GM23338 (cell line): ENCODE measurements at regions not wholly inside any gene's neighbourhood (a gene's known extent, or its start where the extent isn't known, plus 50 kb on each side); places are given as distances from the start of the nearest gene placed in this dataset.

Experiments
- ATAC-seq: fragments of 200-7000 bp; cut with Tn5 transposase; 3 replicates; pipeline ENCODE4 v1.9.1; 2020
- DNase-seq: peaks from one replicate; pipeline ENCODE4 v3.0.0-alpha.2; 2015; ENCODE audit warnings: low spot score
- H2AFZ ChIP-seq: fragments of 200-600 bp; sonication (generic); 2 replicates; pipeline ENCODE4 v1.8.0; 2016; ENCODE audit warnings: antibody characterized with exemption, mild to moderate bottlenecking, moderate library complexity
- H3F3A ChIP-seq: fragments of 200-600 bp; sonication (generic); replicated peaks from 2 replicates; pipeline ENCODE4 v1.8.0; 2017; ENCODE audit warnings: antibody characterized with exemption, mixed run types, low read depth
- H3K27ac ChIP-seq: fragments of 200-600 bp; sonication (generic); 2 replicates; pipeline ENCODE4 v1.6.1; 2016; ENCODE audit warnings: low read depth
- H3K27me3 ChIP-seq: fragments of 200-600 bp; sonication (generic); 2 replicates; pipeline ENCODE4 v1.8.0; 2016; ENCODE audit warnings: mild to moderate bottlenecking, mixed run types, moderate library complexity; ENCODE audit not compliant: insufficient read depth
- H3K36me3 ChIP-seq: fragments of 200-600 bp; sonication (generic); 2 replicates; pipeline ENCODE4 v1.8.0; 2016; ENCODE audit warnings: mild to moderate bottlenecking; ENCODE audit not compliant: insufficient read depth
- H3K4me1 ChIP-seq: fragments of 200-600 bp; sonication (generic); 2 replicates; pipeline ENCODE4 v1.8.0; 2016; ENCODE audit warnings: mild to moderate bottlenecking, moderate library complexity; ENCODE audit not compliant: insufficient read depth
- H3K4me2 ChIP-seq: fragments of 200-600 bp; sonication (generic); 2 replicates; pipeline ENCODE4 v1.7.1; 2017; ENCODE audit warnings: mixed run types
- H3K4me3 ChIP-seq: fragments of 200-600 bp; sonication (generic); 2 replicates; pipeline ENCODE4 v1.6.1; 2016; ENCODE audit warnings: mixed run types
- H3K79me2 ChIP-seq: fragments of 200-600 bp; sonication (generic); replicated peaks from 2 replicates; pipeline ENCODE4 v1.8.0; 2017; ENCODE audit warnings: mild to moderate bottlenecking; ENCODE audit not compliant: insufficient read depth
- H3K9me2 ChIP-seq: fragments of 200-600 bp; sonication (generic); 2 replicates; pipeline ENCODE4 v1.8.0; 2017; ENCODE audit not compliant: insufficient read depth
- H4K20me1 ChIP-seq: fragments of 200-600 bp; sonication (generic); replicated peaks from 2 replicates; pipeline ENCODE4 v1.8.0; 2017; ENCODE audit warnings: mild to moderate bottlenecking; ENCODE audit not compliant: insufficient read depth
- H3K27ac Mint-ChIP-seq: 2 replicates; pipeline ENCODE4 v1.8.0; 2020; ENCODE audit warnings: inconsistent platforms, mild to moderate bottlenecking, moderate library complexity, mixed read lengths
- H3K27me3 Mint-ChIP-seq: 3 replicates; pipeline ENCODE4 v1.8.0; 2022; ENCODE audit warnings: low read depth, mild to moderate bottlenecking, moderate library complexity, mixed read lengths, inconsistent platforms; ENCODE audit not compliant: insufficient read depth, poor library complexity
- H3K36me3 Mint-ChIP-seq: 3 replicates; pipeline ENCODE4 v1.8.0; 2021; ENCODE audit warnings: low read depth, mild to moderate bottlenecking, inconsistent platforms, moderate library complexity, mixed read lengths
- H3K4me1 Mint-ChIP-seq: 3 replicates; pipeline ENCODE4 v1.8.0; 2020; ENCODE audit warnings: mild to moderate bottlenecking, inconsistent platforms, mixed read lengths
- H3K4me3 Mint-ChIP-seq: 3 replicates; pipeline ENCODE4 v1.8.0; 2021; ENCODE audit warnings: moderate library complexity, mild to moderate bottlenecking, inconsistent platforms, mixed read lengths
- H3K9me3 Mint-ChIP-seq: 3 replicates; pipeline ENCODE4 v1.8.0; 2020; ENCODE audit warnings: moderate library complexity, mild to moderate bottlenecking, inconsistent platforms, mixed read lengths
- CREB1 ChIP-seq: fragments of 250-450 bp; sonication (Bioruptor Pico); IDR thresholded peaks from 2 replicates; pipeline ENCODE4 v1.5.0; 2020; ENCODE audit warnings: low read depth, mild to moderate bottlenecking, moderate library complexity
- CTCF ChIP-seq, 2 experiments: fragments of 200-600 bp in 1 of 2; sonication (generic) in 1 of 2; conservative IDR thresholded peaks; 2 replicates each; pipeline versions ENCODE4 v1.5.1 to v1.6.1; 2016 to 2017; ENCODE audit warnings: antibody characterized with exemption in 2 of 2, low read depth in 2 of 2, mild to moderate bottlenecking in 2 of 2, moderate library complexity in 1 of 2
- EZH2 ChIP-seq: fragments of 200-600 bp; sonication (generic); IDR thresholded peaks from one replicate; pipeline ENCODE4 v1.8.0; 2017; ENCODE audit warnings: antibody characterized with exemption, mild to moderate bottlenecking, low read depth; ENCODE audit not compliant: unreplicated experiment
- EZH2phosphoT487 ChIP-seq: fragments of 200-600 bp; sonication (generic); IDR thresholded peaks from one replicate; pipeline ENCODE4 v1.8.1; 2018; ENCODE audit warnings: antibody characterized with exemption; ENCODE audit not compliant: unreplicated experiment
- JUNB ChIP-seq: IDR thresholded peaks from one replicate; pipeline ENCODE4 v1.6.1; 2016; ENCODE audit warnings: antibody characterized with exemption; ENCODE audit not compliant: unreplicated experiment
- NANOG ChIP-seq: IDR thresholded peaks from 2 replicates; pipeline ENCODE4 v1.6.1; 2016; ENCODE audit warnings: antibody characterized with exemption, borderline replicate concordance
- POLR2AphosphoS5 ChIP-seq: IDR thresholded peaks from 2 replicates; pipeline ENCODE4 v1.6.1; 2016; ENCODE audit warnings: antibody characterized with exemption, low read depth
- REST ChIP-seq: IDR thresholded peaks from one replicate; pipeline ENCODE4 v1.6.1; 2018; ENCODE audit warnings: antibody characterized with exemption; ENCODE audit not compliant: unreplicated experiment
- STAT1 ChIP-seq: IDR thresholded peaks from one replicate; pipeline ENCODE4 v1.6.1; 2016; ENCODE audit warnings: antibody characterized with exemption; ENCODE audit not compliant: unreplicated experiment
- ZNF114 ChIP-seq: fragments of 250-450 bp; sonication (Bioruptor Pico); IDR thresholded peaks from 2 replicates; pipeline ENCODE4 v1.5.0; 2020; ENCODE audit warnings: mild to moderate bottlenecking, moderate library complexity
- ZNF331 ChIP-seq: fragments of 250-450 bp; sonication (Bioruptor Pico); IDR thresholded peaks from 2 replicates; pipeline ENCODE4 v1.5.0; 2020; ENCODE audit warnings: low read depth, mild to moderate bottlenecking, moderate library complexity
- TF ChIP-seq, protein P1 (sequence below): fragments of 250-450 bp; sonication (Bioruptor Pico); IDR thresholded peaks from 2 replicates; pipeline ENCODE4 v1.5.0; 2020; ENCODE audit warnings: mild to moderate bottlenecking, moderate library complexity
- TF ChIP-seq, protein P2 (sequence below): IDR thresholded peaks from 2 replicates; pipeline ENCODE4 v1.6.1; 2016; ENCODE audit warnings: antibody characterized with exemption

DNA sequence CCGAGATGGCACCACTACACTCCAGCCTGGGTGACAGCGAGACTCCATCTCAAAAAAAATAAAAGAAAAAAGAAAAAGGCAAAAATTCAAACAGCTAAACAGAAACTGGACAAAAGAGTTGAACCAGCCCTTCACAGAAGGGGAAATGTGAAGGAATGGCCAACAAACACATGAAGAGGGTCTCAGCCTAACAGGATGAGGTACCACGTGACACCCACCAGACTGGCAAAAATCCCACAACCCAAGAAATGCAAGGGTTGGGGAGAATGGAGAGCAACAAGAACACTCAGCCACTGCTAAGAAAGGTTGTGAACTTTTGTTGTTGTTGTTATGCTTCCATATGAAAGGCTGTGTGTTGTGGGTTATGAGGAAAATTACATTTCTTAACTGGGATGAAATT lies 357.7 kb downstream of the PREX1 start (continued):
- TF ChIP-seq, protein P1, sequence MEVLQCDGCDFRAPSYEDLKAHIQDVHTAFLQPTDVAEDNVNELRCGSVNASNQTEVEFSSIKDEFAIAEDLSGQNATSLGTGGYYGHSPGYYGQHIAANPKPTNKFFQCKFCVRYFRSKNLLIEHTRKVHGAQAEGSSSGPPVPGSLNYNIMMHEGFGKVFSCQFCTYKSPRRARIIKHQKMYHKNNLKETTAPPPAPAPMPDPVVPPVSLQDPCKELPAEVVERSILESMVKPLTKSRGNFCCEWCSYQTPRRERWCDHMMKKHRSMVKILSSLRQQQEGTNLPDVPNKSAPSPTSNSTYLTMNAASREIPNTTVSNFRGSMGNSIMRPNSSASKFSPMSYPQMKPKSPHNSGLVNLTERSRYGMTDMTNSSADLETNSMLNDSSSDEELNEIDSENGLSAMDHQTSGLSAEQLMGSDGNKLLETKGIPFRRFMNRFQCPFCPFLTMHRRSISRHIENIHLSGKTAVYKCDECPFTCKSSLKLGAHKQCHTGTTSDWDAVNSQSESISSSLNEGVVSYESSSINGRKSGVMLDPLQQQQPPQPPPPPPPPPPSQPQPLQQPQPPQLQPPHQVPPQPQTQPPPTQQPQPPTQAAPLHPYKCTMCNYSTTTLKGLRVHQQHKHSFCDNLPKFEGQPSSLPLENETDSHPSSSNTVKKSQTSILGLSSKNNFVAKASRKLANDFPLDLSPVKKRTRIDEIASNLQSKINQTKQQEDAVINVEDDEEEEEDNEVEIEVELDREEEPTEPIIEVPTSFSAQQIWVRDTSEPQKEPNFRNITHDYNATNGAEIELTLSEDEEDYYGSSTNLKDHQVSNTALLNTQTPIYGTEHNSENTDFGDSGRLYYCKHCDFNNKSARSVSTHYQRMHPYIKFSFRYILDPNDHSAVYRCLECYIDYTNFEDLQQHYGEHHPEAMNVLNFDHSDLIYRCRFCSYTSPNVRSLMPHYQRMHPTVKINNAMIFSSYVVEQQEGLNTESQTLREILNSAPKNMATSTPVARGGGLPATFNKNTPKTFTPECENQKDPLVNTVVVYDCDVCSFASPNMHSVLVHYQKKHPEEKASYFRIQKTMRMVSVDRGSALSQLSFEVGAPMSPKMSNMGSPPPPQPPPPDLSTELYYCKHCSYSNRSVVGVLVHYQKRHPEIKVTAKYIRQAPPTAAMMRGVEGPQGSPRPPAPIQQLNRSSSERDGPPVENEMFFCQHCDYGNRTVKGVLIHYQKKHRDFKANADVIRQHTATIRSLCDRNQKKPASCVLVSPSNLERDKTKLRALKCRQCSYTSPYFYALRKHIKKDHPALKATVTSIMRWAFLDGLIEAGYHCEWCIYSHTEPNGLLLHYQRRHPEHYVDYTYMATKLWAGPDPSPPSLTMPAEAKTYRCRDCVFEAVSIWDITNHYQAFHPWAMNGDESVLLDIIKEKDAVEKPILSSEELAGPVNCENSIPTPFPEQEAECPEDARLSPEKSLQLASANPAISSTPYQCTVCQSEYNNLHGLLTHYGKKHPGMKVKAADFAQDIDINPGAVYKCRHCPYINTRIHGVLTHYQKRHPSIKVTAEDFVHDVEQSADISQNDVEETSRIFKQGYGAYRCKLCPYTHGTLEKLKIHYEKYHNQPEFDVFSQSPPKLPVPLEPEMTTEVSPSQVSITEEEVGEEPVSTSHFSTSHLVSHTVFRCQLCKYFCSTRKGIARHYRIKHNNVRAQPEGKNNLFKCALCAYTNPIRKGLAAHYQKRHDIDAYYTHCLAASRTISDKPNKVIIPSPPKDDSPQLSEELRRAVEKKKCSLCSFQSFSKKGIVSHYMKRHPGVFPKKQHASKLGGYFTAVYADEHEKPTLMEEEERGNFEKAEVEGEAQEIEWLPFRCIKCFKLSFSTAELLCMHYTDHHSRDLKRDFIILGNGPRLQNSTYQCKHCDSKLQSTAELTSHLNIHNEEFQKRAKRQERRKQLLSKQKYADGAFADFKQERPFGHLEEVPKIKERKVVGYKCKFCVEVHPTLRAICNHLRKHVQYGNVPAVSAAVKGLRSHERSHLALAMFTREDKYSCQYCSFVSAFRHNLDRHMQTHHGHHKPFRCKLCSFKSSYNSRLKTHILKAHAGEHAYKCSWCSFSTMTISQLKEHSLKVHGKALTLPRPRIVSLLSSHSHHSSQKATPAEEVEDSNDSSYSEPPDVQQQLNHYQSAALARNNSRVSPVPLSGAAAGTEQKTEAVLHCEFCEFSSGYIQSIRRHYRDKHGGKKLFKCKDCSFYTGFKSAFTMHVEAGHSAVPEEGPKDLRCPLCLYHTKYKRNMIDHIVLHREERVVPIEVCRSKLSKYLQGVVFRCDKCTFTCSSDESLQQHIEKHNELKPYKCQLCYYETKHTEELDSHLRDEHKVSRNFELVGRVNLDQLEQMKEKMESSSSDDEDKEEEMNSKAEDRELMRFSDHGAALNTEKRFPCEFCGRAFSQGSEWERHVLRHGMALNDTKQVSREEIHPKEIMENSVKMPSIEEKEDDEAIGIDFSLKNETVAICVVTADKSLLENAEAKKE (CRISPR knock-in tag) = no peak
- TF ChIP-seq JUNB (no peak), NANOG (no peak), STAT1 (no peak), ZNF331 (CRISPR knock-in tag) (no peak), EZH2 (no peak)

GRCh38 chr20:48469026-48469425 lies 358.8 kb downstream of the PREX1 start:
- H3K27me3 ChIP-seq = no peaks in the 10 kb centered on the region
- H3K4me3 ChIP-seq = no peak overlapping the region
- H3K36me3 Mint-ChIP-seq = peaks cover 4% of the 10 kb centered on the region; the same call in 2 of the 3 replicates
- H4K20me1 ChIP-seq = no peaks in the 10 kb centered on the region
- no peak overlapping the region for H3K4me3 Mint-ChIP-seq
- peaks cover 8% of the 10 kb centered on the region for H3K9me3 Mint-ChIP-seq
- peaks cover 8% of the 10 kb centered on the region for H3K27me3 Mint-ChIP-seq
- no peaks in the 10 kb centered on the region for H3K4me1 ChIP-seq
- H3K79me2 ChIP-seq = no peaks in the 10 kb centered on the region
- H3K27ac Mint-ChIP-seq = no peak overlapping the region
- DNase-seq (no peak), ATAC-seq (no peak)
- H3F3A ChIP-seq = no peaks in the 10 kb centered on the region
- H2AFZ ChIP-seq = no peak overlapping the region
- no peaks in the 10 kb centered on the region for H3K9me2 ChIP-seq
- no peaks in the 10 kb centered on the region for H3K36me3 ChIP-seq
- peaks cover 3% of the 10 kb centered on the region; the same call in 1 of the 3 replicates for H3K4me1 Mint-ChIP-seq
- H3K27ac ChIP-seq = no peak overlapping the region
- no peak overlapping the region for H3K4me2 ChIP-seq
- TF ChIP-seq ZNF331 (CRISPR knock-in tag) (no peak), CTCF (conservative IDR thresholded peaks at IDR 0.05; ENCODE audit: low read depth in 2 of 2) (no peak), REST (no peak), STAT1 (no peak), POLR2AphosphoS5 (no peak), ZNF114 (CRISPR knock-in tag) (no peak), EZH2phosphoT487 (no peak), NANOG (no peak), JUNB (no peak), CREB1 (CRISPR knock-in tag) (no peak), EZH2 (no peak)
- TF ChIP-seq, protein P2, sequence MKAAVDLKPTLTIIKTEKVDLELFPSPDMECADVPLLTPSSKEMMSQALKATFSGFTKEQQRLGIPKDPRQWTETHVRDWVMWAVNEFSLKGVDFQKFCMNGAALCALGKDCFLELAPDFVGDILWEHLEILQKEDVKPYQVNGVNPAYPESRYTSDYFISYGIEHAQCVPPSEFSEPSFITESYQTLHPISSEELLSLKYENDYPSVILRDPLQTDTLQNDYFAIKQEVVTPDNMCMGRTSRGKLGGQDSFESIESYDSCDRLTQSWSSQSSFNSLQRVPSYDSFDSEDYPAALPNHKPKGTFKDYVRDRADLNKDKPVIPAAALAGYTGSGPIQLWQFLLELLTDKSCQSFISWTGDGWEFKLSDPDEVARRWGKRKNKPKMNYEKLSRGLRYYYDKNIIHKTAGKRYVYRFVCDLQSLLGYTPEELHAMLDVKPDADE = no peak
